ENCODE measurements at regions not wholly inside any gene's neighbourhood (a gene's known extent, or its start where the extent isn't known, plus 50 kb on each side); places are given as distances from the start of the nearest gene placed in this dataset.

GRCh38 chr2:188117706-188118105 is 174.0 kb upstream of the GULP1 start:
- Mint-ChIP-seq H3K27me3 (ENCODE audit: low read depth in 3 of 3) (peaks cover 0 to 2% (median 1%) of the 10 kb centered on the region in 3 donors), H3K4me1 (no peaks in the 10 kb centered on the region), H3K9me3 (peaks cover 1 to 13% (median 6%) of the 10 kb centered on the region in 7 donors), H3K27ac (no peak overlapping the region), H3K36me3 (no peaks in the 10 kb centered on the region), H3K4me3 (no peak overlapping the region)
- no peaks in the 10 kb centered on the region for H3K9me3 ChIP-seq (replicated peaks in 1 of 2; ENCODE audit: control insufficient read depth in 1 of 2, insufficient read depth in 1 of 2, low read length in 2 of 2)
- H3K4me1 ChIP-seq (ENCODE audit: control insufficient read depth in 1 of 2, insufficient read depth in 2 of 2, low read length in 2 of 2): no peaks in the 10 kb centered on the region
- intact Hi-C loops (cut with micrococcal nuclease): no loop called here
- H2AFZ ChIP-seq (ENCODE audit: insufficient read depth, low read depth, low read length, poor library complexity, severe bottlenecking): no peak overlapping the region
- no peaks in the 10 kb centered on the region for H3K36me3 ChIP-seq (replicated peaks in 1 of 2; ENCODE audit: control insufficient read depth in 1 of 2, insufficient read depth in 2 of 2, low read length in 2 of 2)
- H4K20me1 ChIP-seq (ENCODE audit: insufficient read depth, low read length): no peaks in the 10 kb centered on the region
- no peaks in the 10 kb centered on the region for H3K79me2 ChIP-seq (ENCODE audit: insufficient read depth, low read length)
- DNase-seq: no peak
- no peak overlapping the region for H3K9ac ChIP-seq (ENCODE audit: insufficient read depth, low read length, poor library complexity, severe bottlenecking)
- H3K27ac ChIP-seq (ENCODE audit: low read depth in 1 of 2, low read length in 2 of 2): no peak overlapping the region
- TF ChIP-seq CTCF (IDR thresholded peaks at IDR 0.05): no peak
- H3K27me3 ChIP-seq (ENCODE audit: control insufficient read depth in 2 of 2, insufficient read depth in 2 of 2, low read length in 2 of 2): no peaks in the 10 kb centered on the region
- no peak overlapping the region for H3K4me3 ChIP-seq (replicated peaks in 1 of 3; ENCODE audit: low read depth in 2 of 3, low read length in 3 of 3)
- H3K4me2 ChIP-seq (replicated peaks; ENCODE audit: extremely low read depth, low read length, poor library complexity, severe bottlenecking): no peak overlapping the region
- whole genome bisulfite sequencing (ENCODE audit: insufficient coverage): no CpG with 5 or more reads among the region's 2 CpGs

DNA sequence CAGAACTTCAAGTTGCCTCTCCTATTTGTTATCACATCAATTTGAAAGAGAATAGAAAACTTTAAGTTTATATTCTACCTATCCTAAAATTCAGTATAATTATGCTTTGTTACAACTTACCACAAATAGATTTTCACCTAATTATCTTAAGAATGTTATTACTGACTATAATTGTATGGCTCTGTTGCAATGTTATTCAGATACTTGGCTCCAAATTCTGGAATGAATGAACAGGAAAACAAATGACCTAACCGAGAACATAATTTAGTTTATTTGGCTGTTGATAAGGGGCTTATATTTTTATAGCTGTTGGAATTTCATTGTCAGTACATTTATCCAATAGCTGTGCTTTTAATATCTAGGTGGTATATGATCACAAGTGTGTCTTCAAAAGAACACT is 173.2 kb upstream of the GULP1 start:
- H3K36me3 Mint-ChIP-seq: no peaks in the 10 kb centered on the region
- peaks cover 0 to 2% (median 1%) of the 10 kb centered on the region in 3 donors for H3K27me3 Mint-ChIP-seq (ENCODE audit: low read depth in 3 of 3)
- H3K4me3 Mint-ChIP-seq: no peak overlapping the region
- Histone ChIP-seq H3K9me3 (replicated peaks in 1 of 2; ENCODE audit: control insufficient read depth in 1 of 2, insufficient read depth in 1 of 2, low read length in 2 of 2) (no peaks in the 10 kb centered on the region), H3K36me3 (replicated peaks in 1 of 2; ENCODE audit: control insufficient read depth in 1 of 2, insufficient read depth in 2 of 2, low read length in 2 of 2) (no peaks in the 10 kb centered on the region), H3K4me1 (ENCODE audit: control insufficient read depth in 1 of 2, insufficient read depth in 2 of 2, low read length in 2 of 2) (no peaks in the 10 kb centered on the region), H3K4me3 (replicated peaks in 1 of 3; ENCODE audit: low read depth in 2 of 3, low read length in 3 of 3) (no peak overlapping the region), H3K9ac (ENCODE audit: insufficient read depth, low read length, poor library complexity, severe bottlenecking) (no peak overlapping the region), H3K4me2 (replicated peaks; ENCODE audit: extremely low read depth, low read length, poor library complexity, severe bottlenecking) (no peak overlapping the region), H3K27me3 (ENCODE audit: control insufficient read depth in 2 of 2, insufficient read depth in 2 of 2, low read length in 2 of 2) (no peaks in the 10 kb centered on the region), H3K79me2 (ENCODE audit: insufficient read depth, low read length) (no peaks in the 10 kb centered on the region), H3K27ac (ENCODE audit: low read depth in 1 of 2, low read length in 2 of 2) (no peak overlapping the region), H2AFZ (ENCODE audit: insufficient read depth, low read depth, low read length, poor library complexity, severe bottlenecking) (no peak overlapping the region), H4K20me1 (ENCODE audit: insufficient read depth, low read length) (no peaks in the 10 kb centered on the region)
- intact Hi-C loops (cut with micrococcal nuclease): no loop called here
- H3K4me1 Mint-ChIP-seq: no peaks in the 10 kb centered on the region
- peaks cover 1 to 13% (median 6%) of the 10 kb centered on the region in 7 donors for H3K9me3 Mint-ChIP-seq
- no CpG with 5 or more reads among the region's 1 CpG for WGBS (ENCODE audit: insufficient coverage)
- DNase-seq: no peak
- no peak for TF ChIP-seq CTCF (IDR thresholded peaks at IDR 0.05)
- no peak overlapping the region for H3K27ac Mint-ChIP-seq

Measured in CD14-positive monocyte (primary cell).